ENCODE measurements at regions not wholly inside any gene's neighbourhood (a gene's known extent, or its start where the extent isn't known, plus 50 kb on each side); places are given as distances from the start of the nearest gene placed in this dataset.

DNA sequence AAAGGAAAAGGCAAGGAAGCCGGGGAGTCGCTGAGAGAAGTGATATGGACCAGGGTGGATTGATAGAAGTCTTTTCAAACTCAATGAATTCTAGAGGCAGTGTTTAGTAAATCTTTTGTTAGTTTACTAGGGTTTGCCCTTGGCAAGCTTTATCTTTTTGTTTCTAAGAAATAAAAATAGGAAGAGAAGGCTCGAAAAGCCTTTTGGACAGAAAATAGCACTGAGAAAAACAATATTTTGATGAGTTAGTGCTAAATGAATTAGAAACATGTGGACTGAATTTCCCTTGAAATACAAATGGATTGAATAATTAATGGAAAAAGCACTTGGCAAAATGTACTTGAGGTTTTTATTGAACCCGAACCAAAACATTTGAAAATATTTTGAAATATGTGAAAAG, 121.8 kb upstream of the SPAG17 start:
- POLR2A ChIA-PET: no interaction called here
- no peak overlapping the region for H2AFZ ChIP-seq (ENCODE audit: low read length)
- CTCF ChIA-PET (ENCODE audit: unreplicated experiment): no interaction called here
- no peaks in the 10 kb centered on the region for H3K9me2 ChIP-seq (ENCODE audit: insufficient read depth, low read length)
- H3K4me3 ChIP-seq (ENCODE audit: low read depth, low read length, poor library complexity, severe bottlenecking): no peak overlapping the region
- H3K4me2 ChIP-seq (ENCODE audit: low read length): no peak overlapping the region
- no peaks in the 10 kb centered on the region for H3K9me3 ChIP-seq (ENCODE audit: low read length)
- H3K36me3 ChIP-seq (ENCODE audit: insufficient read depth, low read length): no peaks in the 10 kb centered on the region
- no peak for DNase-seq (ENCODE audit: low spot score)
- TF ChIP-seq EZH2phosphoT487 (IDR thresholded peaks at IDR 0.05; ENCODE audit: borderline replicate concordance, low read depth, low read length) (no peak), CTCF (conservative IDR thresholded peaks at IDR 0.05; ENCODE audit: low read length) (no peak)
- H3K27ac ChIP-seq (ENCODE audit: low read depth, low read length, poor library complexity, severe bottlenecking): no peak overlapping the region
- H3K79me2 ChIP-seq (ENCODE audit: insufficient read depth, low read depth, low read length): no peaks in the 10 kb centered on the region
- no peaks in the 10 kb centered on the region for H4K20me1 ChIP-seq (ENCODE audit: insufficient read depth, low read length)
- intact Hi-C loops (cut with micrococcal nuclease; ENCODE audit: unreplicated experiment): no loop called here
- no TSS peak for BruUV-seq (replicated peaks)
- no peaks in the 10 kb centered on the region for H3K4me1 ChIP-seq (ENCODE audit: insufficient read depth, low read length, poor library complexity, severe bottlenecking)

GRCh38 chr1:118304722-118305359, 119.8 kb upstream of the SPAG17 start:
- no peak for TF ChIP-seq EZH2phosphoT487 (IDR thresholded peaks at IDR 0.05; ENCODE audit: borderline replicate concordance, low read depth, low read length)
- peak; percentile 62 for TF ChIP-seq CTCF (conservative IDR thresholded peaks at IDR 0.05; ENCODE audit: low read length)
- intact Hi-C loops (cut with micrococcal nuclease; ENCODE audit: unreplicated experiment): no loop called here
- H3K4me3 ChIP-seq (ENCODE audit: low read depth, low read length, poor library complexity, severe bottlenecking): no peak overlapping the region
- H3K36me3 ChIP-seq (ENCODE audit: insufficient read depth, low read length): no peaks in the 10 kb centered on the region
- no peaks in the 10 kb centered on the region for H4K20me1 ChIP-seq (ENCODE audit: insufficient read depth, low read length)
- no TSS peak for BruUV-seq (replicated peaks)
- ChIA-PET POLR2A (no interaction called here), CTCF (ENCODE audit: unreplicated experiment) (no interaction called here)
- no peak for DNase-seq (ENCODE audit: low spot score)
- no peaks in the 10 kb centered on the region for H3K79me2 ChIP-seq (ENCODE audit: insufficient read depth, low read depth, low read length)
- H3K4me2 ChIP-seq (ENCODE audit: low read length): no peak overlapping the region
- H3K9me2 ChIP-seq (ENCODE audit: insufficient read depth, low read length): no peaks in the 10 kb centered on the region
- H2AFZ ChIP-seq (ENCODE audit: low read length): no peak overlapping the region
- H3K9me3 ChIP-seq (ENCODE audit: low read length): no peaks in the 10 kb centered on the region
- H3K4me1 ChIP-seq (ENCODE audit: insufficient read depth, low read length, poor library complexity, severe bottlenecking): no peaks in the 10 kb centered on the region
- no peak overlapping the region for H3K27ac ChIP-seq (ENCODE audit: low read depth, low read length, poor library complexity, severe bottlenecking)

GRCh38 chr1:118303534-118303933, 118.5 kb upstream of the SPAG17 start:
- DNase-seq (ENCODE audit: low spot score): no peak
- TF ChIP-seq CTCF (conservative IDR thresholded peaks at IDR 0.05; ENCODE audit: low read length) (no peak), EZH2phosphoT487 (IDR thresholded peaks at IDR 0.05; ENCODE audit: borderline replicate concordance, low read depth, low read length) (no peak)
- intact Hi-C loops (cut with micrococcal nuclease; ENCODE audit: unreplicated experiment): no loop called here
- Histone ChIP-seq H3K79me2 (ENCODE audit: insufficient read depth, low read depth, low read length) (no peaks in the 10 kb centered on the region), H3K9me3 (ENCODE audit: low read length) (no peaks in the 10 kb centered on the region), H3K9me2 (ENCODE audit: insufficient read depth, low read length) (no peaks in the 10 kb centered on the region), H4K20me1 (ENCODE audit: insufficient read depth, low read length) (no peaks in the 10 kb centered on the region), H3K4me2 (ENCODE audit: low read length) (no peak overlapping the region), H3K4me1 (ENCODE audit: insufficient read depth, low read length, poor library complexity, severe bottlenecking) (no peaks in the 10 kb centered on the region), H2AFZ (ENCODE audit: low read length) (no peak overlapping the region), H3K27ac (ENCODE audit: low read depth, low read length, poor library complexity, severe bottlenecking) (no peak overlapping the region), H3K4me3 (ENCODE audit: low read depth, low read length, poor library complexity, severe bottlenecking) (no peak overlapping the region), H3K36me3 (ENCODE audit: insufficient read depth, low read length) (no peaks in the 10 kb centered on the region)
- POLR2A ChIA-PET: no interaction called here
- CTCF ChIA-PET (ENCODE audit: unreplicated experiment): no interaction called here
- BruUV-seq (replicated peaks): no TSS peak

Measured in OCI-LY7 (cell line).